Fibroblast of the aortic adventitia (primary cell): ENCODE measurements at regions not wholly inside any gene's neighbourhood (a gene's known extent, or its start where the extent isn't known, plus 50 kb on each side); places are given as distances from the start of the nearest gene placed in this dataset.

Experiments used
- DNase-seq: peaks from one replicate; pipeline ENCODE4 v3.0.0-alpha.2; 2010; ENCODE audit warnings: low read depth
- H3K4me3 ChIP-seq: 2 replicates; pipeline ENCODE4 v1.5.1; 2011; ENCODE audit warnings: low read depth, mild to moderate bottlenecking, control low read depth, low read length, moderate library complexity
- TF ChIP-seq, protein P1 (sequence below): IDR thresholded peaks from 2 replicates; pipeline ENCODE4 v1.5.1; 2011; ENCODE audit warnings: mild to moderate bottlenecking, low read length, control low read depth, inconsistent platforms; ENCODE audit not compliant: insufficient read depth

DNA sequence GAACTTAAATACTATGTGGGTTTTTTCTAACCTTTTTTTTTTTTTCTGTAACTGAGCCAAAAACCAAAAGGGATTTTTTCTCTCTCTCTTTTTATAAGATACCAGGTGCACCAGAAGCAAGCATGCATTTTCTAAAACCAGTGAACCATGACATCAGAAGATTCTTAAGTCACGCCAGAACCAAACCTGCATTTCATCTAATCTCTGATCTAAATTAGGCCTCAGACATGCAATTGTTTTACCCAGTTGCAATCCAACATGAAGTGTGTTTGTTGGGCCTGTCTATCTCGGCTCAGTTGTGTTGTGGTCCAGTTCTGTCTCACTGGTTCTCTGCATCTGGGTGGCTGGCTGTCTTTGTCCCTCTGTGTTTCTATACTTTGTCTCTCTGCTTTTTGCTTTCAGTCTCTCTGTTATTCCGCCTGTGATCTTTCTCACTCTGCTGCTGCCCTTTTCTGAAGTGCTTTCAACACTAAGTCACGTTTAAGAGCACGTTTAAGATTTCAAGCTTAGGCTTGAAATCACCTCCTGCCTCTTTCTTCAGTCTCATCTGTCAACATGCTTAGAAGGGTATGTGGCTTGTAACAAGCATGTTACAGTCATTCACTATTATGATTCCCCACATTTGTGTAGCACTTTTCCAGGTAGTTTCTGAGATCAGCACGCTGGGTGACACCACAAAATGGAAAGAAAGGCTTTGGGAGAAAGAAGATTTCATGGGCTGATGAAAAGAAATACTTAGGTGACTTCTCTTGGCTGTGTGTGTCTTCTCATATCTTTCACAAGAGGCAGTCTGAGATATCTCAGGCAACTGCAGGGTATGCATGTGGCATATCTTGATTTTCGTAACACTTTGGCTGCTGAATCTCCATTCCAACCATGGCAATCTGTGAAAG, 488.9 kb downstream of the SHISA9 start:
- TF ChIP-seq, protein P1, sequence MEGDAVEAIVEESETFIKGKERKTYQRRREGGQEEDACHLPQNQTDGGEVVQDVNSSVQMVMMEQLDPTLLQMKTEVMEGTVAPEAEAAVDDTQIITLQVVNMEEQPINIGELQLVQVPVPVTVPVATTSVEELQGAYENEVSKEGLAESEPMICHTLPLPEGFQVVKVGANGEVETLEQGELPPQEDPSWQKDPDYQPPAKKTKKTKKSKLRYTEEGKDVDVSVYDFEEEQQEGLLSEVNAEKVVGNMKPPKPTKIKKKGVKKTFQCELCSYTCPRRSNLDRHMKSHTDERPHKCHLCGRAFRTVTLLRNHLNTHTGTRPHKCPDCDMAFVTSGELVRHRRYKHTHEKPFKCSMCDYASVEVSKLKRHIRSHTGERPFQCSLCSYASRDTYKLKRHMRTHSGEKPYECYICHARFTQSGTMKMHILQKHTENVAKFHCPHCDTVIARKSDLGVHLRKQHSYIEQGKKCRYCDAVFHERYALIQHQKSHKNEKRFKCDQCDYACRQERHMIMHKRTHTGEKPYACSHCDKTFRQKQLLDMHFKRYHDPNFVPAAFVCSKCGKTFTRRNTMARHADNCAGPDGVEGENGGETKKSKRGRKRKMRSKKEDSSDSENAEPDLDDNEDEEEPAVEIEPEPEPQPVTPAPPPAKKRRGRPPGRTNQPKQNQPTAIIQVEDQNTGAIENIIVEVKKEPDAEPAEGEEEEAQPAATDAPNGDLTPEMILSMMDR = no peak
- no peak for DNase-seq
- no peak overlapping the region for H3K4me3 ChIP-seq

DNA sequence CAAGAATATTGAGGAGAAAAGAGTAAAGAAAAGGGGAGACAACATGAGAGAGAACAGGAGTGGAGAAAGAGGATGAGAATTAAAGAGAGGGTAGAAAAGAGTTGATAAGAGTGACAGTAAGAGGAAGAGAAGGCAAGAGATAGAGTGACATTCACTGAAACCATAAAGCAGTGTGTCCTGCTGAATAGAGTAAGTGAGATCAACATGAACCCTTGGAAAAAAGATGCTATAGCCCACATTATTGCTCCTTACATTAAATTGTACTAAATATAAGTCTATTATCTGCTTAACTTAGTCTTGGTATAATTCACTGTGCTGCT, 489.5 kb downstream of the SHISA9 start:
- H3K4me3 ChIP-seq = no peak overlapping the region
- no peak for DNase-seq
- TF ChIP-seq, protein P1 = no peak

DNA sequence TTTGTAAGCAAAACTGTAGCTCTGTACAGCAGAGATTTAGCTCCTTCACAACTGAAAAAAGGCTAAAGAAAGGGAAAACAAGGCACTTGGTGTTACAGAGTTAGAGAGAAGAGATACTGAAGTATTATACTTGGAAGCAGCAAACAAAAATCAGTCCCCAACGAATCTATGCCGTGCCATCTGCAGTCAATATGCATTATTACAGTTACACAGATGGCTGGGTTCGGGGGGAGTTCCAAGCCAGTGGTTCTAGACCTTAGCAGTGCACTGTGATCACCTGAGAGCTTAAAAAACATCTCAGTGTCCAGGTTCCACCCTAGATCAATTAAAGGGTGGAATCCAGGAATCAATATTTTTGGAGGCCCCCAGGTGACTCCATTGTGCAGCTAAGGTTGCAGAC, 489.9 kb downstream of the SHISA9 start:
- no peak for DNase-seq
- no peak overlapping the region for H3K4me3 ChIP-seq
- TF ChIP-seq, protein P1 = no peak

DNA sequence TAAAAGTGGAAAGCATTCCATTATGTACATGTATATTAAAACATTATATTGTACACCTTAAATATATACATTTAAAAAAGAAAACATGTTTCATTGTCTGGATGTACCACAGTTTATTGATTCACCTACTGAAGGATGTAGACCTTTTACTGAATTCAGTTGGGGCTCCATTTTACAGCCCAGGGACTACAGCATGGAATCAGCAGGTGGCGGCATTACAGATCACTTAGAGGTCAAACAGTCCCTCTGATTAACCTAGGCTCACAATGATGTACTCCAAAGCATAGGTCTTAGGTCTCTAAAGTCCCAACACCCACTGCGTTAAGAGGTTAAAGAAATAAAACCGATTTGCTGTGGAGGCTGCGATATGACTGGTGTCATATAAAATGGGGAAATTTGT, 490.9 kb downstream of the SHISA9 start:
- DNase-seq = no peak
- TF ChIP-seq, protein P1 = no peak
- no peak overlapping the region for H3K4me3 ChIP-seq

DNA sequence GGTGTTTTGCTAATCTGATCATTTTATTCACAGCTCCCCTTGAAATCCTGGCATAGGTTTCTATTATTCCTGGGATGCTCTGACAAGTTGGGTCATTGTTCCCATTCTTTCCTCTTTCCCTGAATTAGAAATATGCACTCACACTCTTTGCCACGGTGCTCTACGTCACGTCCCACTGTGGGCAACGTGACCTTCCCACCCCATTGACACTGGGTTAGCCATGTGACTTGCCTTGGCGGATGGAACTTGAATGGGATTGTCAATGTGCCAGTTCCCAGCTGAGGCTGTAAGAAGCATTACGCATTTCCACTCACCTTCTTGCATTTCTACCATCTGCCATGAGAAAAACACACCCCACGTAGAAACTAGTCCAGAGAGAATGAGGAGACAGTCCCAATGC, 492.4 kb downstream of the SHISA9 start:
- H3K4me3 ChIP-seq = no peak overlapping the region
- DNase-seq = no peak
- TF ChIP-seq, protein P1 = no peak

DNA sequence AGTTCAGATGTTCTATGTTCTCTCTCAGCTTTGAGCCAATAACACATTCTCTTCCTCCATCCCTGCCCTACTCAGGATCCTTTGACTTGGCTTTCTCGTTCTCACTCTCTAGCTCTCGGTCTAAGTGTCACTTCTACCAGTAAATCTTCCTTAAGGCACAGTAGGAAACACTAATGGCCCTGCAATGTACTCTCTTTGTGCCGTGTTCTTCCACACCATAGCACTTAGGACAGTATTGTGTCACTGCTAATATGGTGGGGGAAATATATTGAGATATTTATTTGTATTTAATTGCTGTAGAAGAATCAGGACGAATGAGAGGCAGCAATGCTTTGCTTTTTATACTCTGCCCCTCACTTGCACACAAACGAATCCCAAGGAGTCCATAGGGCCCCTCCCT, 493.1 kb downstream of the SHISA9 start:
- TF ChIP-seq, protein P1 = no peak
- DNase-seq = no peak
- no peak overlapping the region for H3K4me3 ChIP-seq

DNA sequence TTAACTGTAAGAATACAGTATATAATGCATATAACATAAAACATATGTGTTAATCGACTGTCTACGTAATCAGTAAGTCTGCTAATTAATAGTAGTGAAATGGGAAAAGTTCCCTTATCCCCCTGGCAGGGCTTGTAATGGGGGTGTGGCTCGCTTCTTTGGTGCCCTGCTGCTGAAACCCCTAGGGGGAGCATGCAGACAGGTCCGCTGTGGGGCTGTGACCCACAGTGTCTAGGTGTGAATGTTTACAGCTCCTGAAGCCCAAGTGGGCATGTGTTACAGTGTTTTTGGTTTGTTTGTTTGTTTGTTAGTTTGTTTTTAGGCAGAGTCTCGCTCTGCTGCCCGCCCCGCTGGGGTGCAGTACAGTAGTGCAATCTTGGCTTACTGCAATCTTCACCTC, 495.7 kb downstream of the SHISA9 start:
- no peak for DNase-seq
- TF ChIP-seq, protein P1 = no peak
- H3K4me3 ChIP-seq = no peak overlapping the region
